ENCODE measurements at regions not wholly inside any gene's neighbourhood (a gene's known extent, or its start where the extent isn't known, plus 50 kb on each side); places are given as distances from the start of the nearest gene placed in this dataset.
A peak's percentile ranks its signal among the peaks of the same experiment; 100 is the strongest.

- H3K79me2 ChIP-seq (ENCODE audit: control insufficient read depth, insufficient read depth, low read length) = no peaks in the 10 kb centered on the region
- H3K27ac ChIP-seq (ENCODE audit: insufficient read depth, low read length) = no peak overlapping the region
- H3K4me3 ChIP-seq (replicated peaks in 1 of 4; ENCODE audit: control extremely low read depth in 1 of 4, insufficient read depth in 1 of 4, low read depth in 3 of 4, low read length in 4 of 4) = no peak overlapping the region
- H3K4me1 ChIP-seq (ENCODE audit: control insufficient read depth, extremely low read depth, insufficient read depth, low read length) = peaks cover 15% of the 10 kb centered on the region
- H3K4me2 ChIP-seq (ENCODE audit: extremely low read depth, insufficient read depth, low read length) = no peak overlapping the region
- no peaks in the 10 kb centered on the region for H3K36me3 ChIP-seq (ENCODE audit: control insufficient read depth, insufficient read depth, low read length)
- H3K9me3 ChIP-seq (ENCODE audit: control insufficient read depth, insufficient read depth, low read depth, low read length) = no peaks in the 10 kb centered on the region
- H3K9ac ChIP-seq (ENCODE audit: insufficient read depth, low read length) = no peak overlapping the region
- peak in 1 of 2 donors; percentile 59 for DNase-seq (ENCODE audit: low read depth in 2 of 2)
- H4K20me1 ChIP-seq (ENCODE audit: control insufficient read depth, extremely low read depth, insufficient read depth, low read length) = no peaks in the 10 kb centered on the region
- no peak overlapping the region for H2AFZ ChIP-seq (ENCODE audit: low read length)
- no peaks in the 10 kb centered on the region for H3K27me3 ChIP-seq (ENCODE audit: control insufficient read depth, insufficient read depth, low read length)
- TF ChIP-seq EZH2 (IDR thresholded peaks at IDR 0.05; ENCODE audit: low read length, missing control alignments) = no peak
- TF ChIP-seq CTCF (conservative IDR thresholded peaks at IDR 0.05 in 1 of 2, IDR thresholded peaks at IDR 0.05 in 1 of 2; ENCODE audit: low read depth in 1 of 2, low read length in 2 of 2) = no peak
Observed at GRCh38 chr9:16341177-16341576, 529.3 kb downstream of the BNC2 start.

DNA sequence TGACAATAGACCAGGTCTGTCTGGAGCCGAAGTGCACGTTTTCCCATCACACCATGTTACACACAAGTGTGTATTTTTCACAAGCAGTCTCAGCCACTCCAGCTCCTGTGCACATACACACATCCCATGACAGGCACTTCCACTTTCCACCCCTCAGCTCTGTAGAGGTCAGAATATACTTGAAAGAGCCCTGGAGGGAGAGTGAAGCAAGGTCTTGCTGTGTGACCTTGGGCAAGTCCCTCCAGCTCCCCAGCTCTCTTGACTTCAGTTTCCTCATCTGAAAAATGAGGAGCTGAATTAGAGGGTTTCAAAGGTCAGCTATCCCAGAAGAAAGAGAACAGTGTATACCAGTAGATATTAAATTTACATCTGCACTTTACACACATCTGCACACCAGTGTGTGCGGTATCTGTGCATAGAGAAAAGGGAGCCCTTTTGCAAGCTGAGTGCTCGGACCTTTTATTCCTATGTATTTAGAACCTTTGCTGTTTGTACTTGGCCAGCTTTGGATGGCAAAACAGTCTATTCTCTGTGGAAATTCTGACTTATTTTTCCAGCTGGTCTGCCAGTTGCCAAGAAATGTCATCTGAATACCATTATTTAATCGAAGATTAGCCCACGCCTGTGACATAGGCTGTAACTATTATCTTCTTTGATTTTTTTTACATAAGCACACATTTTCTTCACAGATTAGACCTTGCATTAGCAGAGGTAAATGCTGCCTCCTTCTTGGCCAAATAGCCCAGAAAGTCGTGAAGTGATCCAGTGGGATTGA lies 528.0 kb downstream of the BNC2 start:
- Histone ChIP-seq H3K4me3 (replicated peaks in 1 of 4; ENCODE audit: control extremely low read depth in 1 of 4, insufficient read depth in 1 of 4, low read depth in 3 of 4, low read length in 4 of 4) (no peak overlapping the region), H3K79me2 (ENCODE audit: control insufficient read depth, insufficient read depth, low read length) (no peaks in the 10 kb centered on the region), H3K27me3 (ENCODE audit: control insufficient read depth, insufficient read depth, low read length) (no peaks in the 10 kb centered on the region), H3K9ac (ENCODE audit: insufficient read depth, low read length) (no peak overlapping the region), H3K27ac (ENCODE audit: insufficient read depth, low read length) (no peak overlapping the region), H2AFZ (ENCODE audit: low read length) (no peak overlapping the region), H3K4me1 (ENCODE audit: control insufficient read depth, extremely low read depth, insufficient read depth, low read length) (peaks cover 10% of the 10 kb centered on the region), H3K9me3 (ENCODE audit: control insufficient read depth, insufficient read depth, low read depth, low read length) (no peaks in the 10 kb centered on the region), H4K20me1 (ENCODE audit: control insufficient read depth, extremely low read depth, insufficient read depth, low read length) (no peaks in the 10 kb centered on the region), H3K36me3 (ENCODE audit: control insufficient read depth, insufficient read depth, low read length) (no peaks in the 10 kb centered on the region), H3K4me2 (ENCODE audit: extremely low read depth, insufficient read depth, low read length) (no peak overlapping the region)
- peak in 1 of 2 donors; percentile 15 for DNase-seq (ENCODE audit: low read depth in 2 of 2)
- TF ChIP-seq CTCF (conservative IDR thresholded peaks at IDR 0.05 in 1 of 2, IDR thresholded peaks at IDR 0.05 in 1 of 2; ENCODE audit: low read depth in 1 of 2, low read length in 2 of 2) = no peak
- TF ChIP-seq EZH2 (IDR thresholded peaks at IDR 0.05; ENCODE audit: low read length, missing control alignments) = no peak

GRCh38 chr9:16343249-16344237 lies 526.9 kb downstream of the BNC2 start:
- Histone ChIP-seq H3K27me3 (ENCODE audit: control insufficient read depth, insufficient read depth, low read length) (no peaks in the 10 kb centered on the region), H2AFZ (ENCODE audit: low read length) (no peak overlapping the region), H3K4me2 (ENCODE audit: extremely low read depth, insufficient read depth, low read length) (no peak overlapping the region), H3K9ac (ENCODE audit: insufficient read depth, low read length) (no peak overlapping the region), H3K79me2 (ENCODE audit: control insufficient read depth, insufficient read depth, low read length) (no peaks in the 10 kb centered on the region), H3K27ac (ENCODE audit: insufficient read depth, low read length) (no peak overlapping the region), H3K36me3 (ENCODE audit: control insufficient read depth, insufficient read depth, low read length) (no peaks in the 10 kb centered on the region), H3K4me3 (replicated peaks in 1 of 4; ENCODE audit: control extremely low read depth in 1 of 4, insufficient read depth in 1 of 4, low read depth in 3 of 4, low read length in 4 of 4) (no peak overlapping the region), H3K9me3 (ENCODE audit: control insufficient read depth, insufficient read depth, low read depth, low read length) (no peaks in the 10 kb centered on the region), H4K20me1 (ENCODE audit: control insufficient read depth, extremely low read depth, insufficient read depth, low read length) (no peaks in the 10 kb centered on the region), H3K4me1 (ENCODE audit: control insufficient read depth, extremely low read depth, insufficient read depth, low read length) (peaks cover 6% of the 10 kb centered on the region)
- TF ChIP-seq EZH2 (IDR thresholded peaks at IDR 0.05; ENCODE audit: low read length, missing control alignments) (no peak), CTCF (conservative IDR thresholded peaks at IDR 0.05 in 1 of 2, IDR thresholded peaks at IDR 0.05 in 1 of 2; ENCODE audit: low read depth in 1 of 2, low read length in 2 of 2) (no peak)
- no peak for DNase-seq (ENCODE audit: low read depth in 2 of 2)

Data from fibroblast of lung (primary cell).